K562 (cell line): ENCODE measurements at regions not wholly inside any gene's neighbourhood (a gene's known extent, or its start where the extent isn't known, plus 50 kb on each side); places are given as distances from the start of the nearest gene placed in this dataset.

Source experiments
- ATAC-seq: fragments of 200-7000 bp; cut with Tn5 transposase; 3 replicates; pipeline ENCODE4 v1.9.1; 2020; ENCODE audit warnings: moderate library complexity
- BruUV-seq: library from RNA; stranded (reverse); fragments of 400-500 nt; replicated peaks from 2 replicates; lab custom pipeline; 2021; lab: Mats Ljungman, UMichigan
- CTCF ChIA-PET: fragments of 300-600 bp; formaldehyde crosslinking; extraction: SDS; loops from one replicate; lab custom pipeline; 2021; ENCODE audit warnings: low intra/inter-chr PET ratio; lab: Yijun Ruan, JAX
- POLR2A ChIA-PET: fragments of 300-600, 350-650 bp; sonication (Branson Sonifier 250); formaldehyde crosslinking; extraction: SDS; loops from one replicate; lab custom pipeline; 2021; ENCODE audit warnings: antibody characterized with exemption, inconsistent platforms; lab: Yijun Ruan, JAX
- DNase-seq, 4 experiments: peaks; one replicate each; pipeline versions ENCODE4 v3.0.0 to v3.0.0-alpha.2; 2011 to 2018; ENCODE audit warnings: low spot score in 3 of 4, mixed read lengths in 3 of 4; ENCODE audit errors: extremely low read depth in 1 of 4
- FAIRE-seq: peaks from 2 replicates; lab custom pipeline; 2011; peaks lifted over from hg19 to GRCh38; lab: Jason Lieb, UNC
- H2AFZ ChIP-seq: 2 replicates; pipeline ENCODE4 v1.6.0; 2011; ENCODE audit warnings: low read depth, low read length, control low read depth, inconsistent platforms
- H3K27ac ChIP-seq: fragments of 200-600 bp; 3 replicates; pipeline ENCODE4 v1.8.0; 2011; ENCODE audit warnings: low read depth, mild to moderate bottlenecking, control low read depth, inconsistent platforms, low read length, moderate library complexity, mixed read lengths; ENCODE audit errors: extremely low read depth
- H3K27me3 ChIP-seq, 2 experiments: fragments of 300-600 bp in 1 of 2; 2 replicates in 1 of 2; 3 replicates in 1 of 2; pipeline versions ENCODE4 v1.6.0 to v1.8.0; 2011; ENCODE audit warnings: inconsistent platforms in 2 of 2, low read length in 2 of 2, mild to moderate bottlenecking in 1 of 2, mixed read lengths in 1 of 2, moderate library complexity in 1 of 2; ENCODE audit not compliant: control insufficient read depth in 2 of 2, insufficient read depth in 2 of 2
- H3K36me3 ChIP-seq: fragments of 300-600 bp; 3 replicates; pipeline ENCODE4 v1.8.0; 2011; ENCODE audit warnings: mild to moderate bottlenecking, low read length, inconsistent platforms; ENCODE audit not compliant: control insufficient read depth, insufficient read depth
- H3K4me1 ChIP-seq, 2 experiments: fragments of 200-600 bp in 1 of 2; replicated peaks in 1 of 2; 2 replicates in 1 of 2; 3 replicates in 1 of 2; pipeline versions ENCODE4 v1.5.1 to v1.8.0; 2011; ENCODE audit warnings: inconsistent platforms in 2 of 2, low read length in 2 of 2, mild to moderate bottlenecking in 1 of 2, mixed read lengths in 1 of 2, moderate library complexity in 1 of 2; ENCODE audit not compliant: control insufficient read depth in 2 of 2, insufficient read depth in 2 of 2
- H3K4me2 ChIP-seq: 2 replicates; pipeline ENCODE4 v1.6.1; 2011; ENCODE audit warnings: low read length, control low read depth, inconsistent platforms, mixed read lengths; ENCODE audit not compliant: insufficient read depth
- H3K4me3 ChIP-seq: fragments of 200-600 bp; sonication (generic), shearing (Covaris generic); 2 replicates; pipeline ENCODE4 v1.5.1; 2016; ENCODE audit warnings: control low read depth, inconsistent platforms
- H3K79me2 ChIP-seq: fragments of 200-600 bp; 3 replicates; pipeline ENCODE4 v1.8.0; 2011; ENCODE audit warnings: low read length, inconsistent platforms; ENCODE audit not compliant: control insufficient read depth, insufficient read depth
- H3K9ac ChIP-seq, 2 experiments: 2 replicates each; pipeline versions ENCODE4 v1.6.0 to v1.6.1; 2011; ENCODE audit warnings: low read depth in 2 of 2, low read length in 2 of 2, control low read depth in 1 of 2, inconsistent platforms in 1 of 2, mild to moderate bottlenecking in 1 of 2, mixed read lengths in 1 of 2; ENCODE audit not compliant: insufficient read depth in 1 of 2
- H3K9me1 ChIP-seq: one replicate; pipeline ENCODE4 v1.6.0; 2011; ENCODE audit warnings: inconsistent platforms, mild to moderate bottlenecking, low read length, moderate library complexity; ENCODE audit not compliant: control insufficient read depth, insufficient read depth
- H3K9me3 ChIP-seq: replicated peaks from 2 replicates; pipeline ENCODE4 v1.5.1; 2011; ENCODE audit warnings: low read depth, low read length, inconsistent platforms; ENCODE audit not compliant: control insufficient read depth, insufficient read depth
- H4K20me1 ChIP-seq: replicated peaks from 2 replicates; pipeline ENCODE4 v1.6.1; 2011; ENCODE audit warnings: low read length, inconsistent platforms, mixed read lengths; ENCODE audit not compliant: control insufficient read depth, insufficient read depth
- CUX1 ChIP-seq: fragments of 200-800 bp; sonication (Bioruptor generic); IDR thresholded peaks from 2 replicates; pipeline ENCODE4 v1.6.1; 2016; ENCODE audit warnings: missing genetic modification characterization, missing compliant biosample characterization
- EWSR1 ChIP-seq: fragments of 450-650 bp; IDR thresholded peaks from 2 replicates; pipeline ENCODE4 v1.6.1; 2018; ENCODE audit warnings: borderline replicate concordance, mild to moderate bottlenecking, low read depth, moderate library complexity; ENCODE audit not compliant: partially characterized antibody
- HEY1 ChIP-seq: fragments of 250-450 bp; sonication (Bioruptor Pico); IDR thresholded peaks from 2 replicates; pipeline ENCODE4 v1.5.0; 2020; ENCODE audit warnings: mild to moderate bottlenecking, moderate library complexity, borderline replicate concordance
- KLF16 ChIP-seq: IDR thresholded peaks from 2 replicates; pipeline ENCODE4 v1.6.1; 2016; ENCODE audit warnings: antibody characterized with exemption
- POLR2AphosphoS5 ChIP-seq: IDR thresholded peaks from 2 replicates; pipeline ENCODE4 v1.6.1; 2011; ENCODE audit warnings: mild to moderate bottlenecking, low read depth, low read length, moderate library complexity; ENCODE audit not compliant: control insufficient read depth, insufficient read depth
- ZNF324 ChIP-seq: fragments of 250-450 bp; sonication (Bioruptor Pico); IDR thresholded peaks from 2 replicates; pipeline ENCODE4 v1.4.0; 2020; ENCODE audit warnings: mild to moderate bottlenecking
- whole genome bisulfite sequencing: fragments of 100-300 bp; shearing (Covaris generic); methylation state at CpG from one replicate; pipeline ENCODE4 v1.1.6; 2016; ENCODE audit warnings: low coverage, mixed read lengths; ENCODE audit not compliant: insufficient coverage; ENCODE audit errors: missing lambda C conversion rate; 5-methylcytosine and 5-hydroxymethylcytosine counted together
- in situ Hi-C: fragments of 300-500 bp; cut with MboI; formaldehyde crosslinking; loops from 4 replicates; pipeline ENCODE4 v1.15.0; 2018; ENCODE audit warnings: inconsistent platforms, mixed read lengths
- intact Hi-C: fragments of 100-400 bp; cut with micrococcal nuclease; formaldehyde crosslinking; loops from 2 replicates; pipeline ENCODE4 v1.14.2; 2022

GRCh38 chr14:98099527-98099926 lies 1172.5 kb downstream of the BCL11B start:
- intact Hi-C loops (no loop called here), in situ Hi-C loops (no loop called here)
- FAIRE-seq = no peak
- H4K20me1 ChIP-seq = no peaks in the 10 kb centered on the region
- no peaks in the 10 kb centered on the region for H3K79me2 ChIP-seq
- no TSS peak for BruUV-seq
- H3K9me3 ChIP-seq = no peaks in the 10 kb centered on the region
- H3K4me2 ChIP-seq = no peak overlapping the region
- WGBS = 0% methylated on average over 2 of the region's 2 CpGs
- no peak for DNase-seq
- no peak for ATAC-seq
- H3K4me3 ChIP-seq = no peak overlapping the region
- no peaks in the 10 kb centered on the region for H3K27me3 ChIP-seq
- no peaks in the 10 kb centered on the region for H3K9me1 ChIP-seq
- H3K4me1 ChIP-seq = no peaks in the 10 kb centered on the region
- H3K36me3 ChIP-seq = no peaks in the 10 kb centered on the region
- TF ChIP-seq EWSR1 (no peak), KLF16 (no peak), CUX1 (CRISPR knock-in tag) (no peak), POLR2AphosphoS5 (no peak), HEY1 (CRISPR knock-in tag) (no peak), ZNF324 (CRISPR knock-in tag) (no peak)
- POLR2A ChIA-PET = no interaction called here
- CTCF ChIA-PET = no interaction called here
- H2AFZ ChIP-seq = no peak overlapping the region
- no peak overlapping the region for H3K27ac ChIP-seq
- H3K9ac ChIP-seq = no peak overlapping the region
